ENCODE measurements at regions not wholly inside any gene's neighbourhood (a gene's known extent, or its start where the extent isn't known, plus 50 kb on each side); places are given as distances from the start of the nearest gene placed in this dataset.

GRCh38 chr11:130999992-131000770 is 83.9 kb upstream of the SNX19 start:
- Histone ChIP-seq H3K4me3 (no peak overlapping the region), H3K36me3 (ENCODE audit: control insufficient read depth in 4 of 4, insufficient read depth in 4 of 4, low read length in 4 of 4) (no peaks in the 10 kb centered on the region), H3K4me1 (ENCODE audit: control insufficient read depth in 5 of 5, insufficient read depth in 5 of 5, low read length in 5 of 5) (peaks cover 0 to 6% (median 0%) of the 10 kb centered on the region in 5 donors), H3K9me3 (ENCODE audit: control insufficient read depth in 4 of 4, insufficient read depth in 3 of 4, low read length in 3 of 4) (no peaks in the 10 kb centered on the region), H3K27ac (ENCODE audit: low read depth in 1 of 2, low read length in 1 of 2) (no peak overlapping the region), H3K27me3 (ENCODE audit: control insufficient read depth in 3 of 3, insufficient read depth in 3 of 3, low read length in 2 of 3) (no peaks in the 10 kb centered on the region), H3K9ac (ENCODE audit: insufficient read depth in 1 of 2, low read length in 2 of 2) (no peak overlapping the region)
- ATAC-seq (ENCODE audit: insufficient read depth, low FRiP score) (peak; percentile 62), DNase-seq (peak in 2 of 3 donors; percentile 22 to 37)
- TF ChIP-seq CTCF (IDR thresholded peaks at IDR 0.05; ENCODE audit: control extremely low read depth, extremely low read depth), result no peak
- WGBS, 2 donors, result 33 to 55% methylated on average over 3 of the region's 3 CpGs

- Histone ChIP-seq H3K36me3 (ENCODE audit: control insufficient read depth in 4 of 4, insufficient read depth in 4 of 4, low read length in 4 of 4) (no peaks in the 10 kb centered on the region), H3K27me3 (ENCODE audit: control insufficient read depth in 3 of 3, insufficient read depth in 3 of 3, low read length in 2 of 3) (no peaks in the 10 kb centered on the region), H3K9me3 (ENCODE audit: control insufficient read depth in 4 of 4, insufficient read depth in 3 of 4, low read length in 3 of 4) (no peaks in the 10 kb centered on the region), H3K9ac (ENCODE audit: insufficient read depth in 1 of 2, low read length in 2 of 2) (no peak overlapping the region), H3K4me1 (ENCODE audit: control insufficient read depth in 5 of 5, insufficient read depth in 5 of 5, low read length in 5 of 5) (peaks cover 0 to 6% (median 0%) of the 10 kb centered on the region in 5 donors), H3K27ac (ENCODE audit: low read depth in 1 of 2, low read length in 1 of 2) (no peak overlapping the region), H3K4me3 (no peak overlapping the region)
- ATAC-seq (ENCODE audit: insufficient read depth, low FRiP score) (no peak), DNase-seq (no peak)
- no peak for TF ChIP-seq CTCF (IDR thresholded peaks at IDR 0.05; ENCODE audit: control extremely low read depth, extremely low read depth)
- WGBS, 2 donors, result 76 to 80% methylated on average over 6 of the region's 6 CpGs
Observed at GRCh38 chr11:131002145-131002544, 85.9 kb upstream of the SNX19 start.

- Histone ChIP-seq H3K9me3 (ENCODE audit: control insufficient read depth in 4 of 4, insufficient read depth in 3 of 4, low read length in 3 of 4) (no peaks in the 10 kb centered on the region), H3K4me1 (ENCODE audit: control insufficient read depth in 5 of 5, insufficient read depth in 5 of 5, low read length in 5 of 5) (no peaks in the 10 kb centered on the region), H3K9ac (ENCODE audit: insufficient read depth in 1 of 2, low read length in 2 of 2) (no peak overlapping the region), H3K27ac (ENCODE audit: low read depth in 1 of 2, low read length in 1 of 2) (no peak overlapping the region), H3K4me3 (no peak overlapping the region), H3K27me3 (ENCODE audit: control insufficient read depth in 3 of 3, insufficient read depth in 3 of 3, low read length in 2 of 3) (peaks cover 0 to 2% (median 0%) of the 10 kb centered on the region in 3 donors), H3K36me3 (ENCODE audit: control insufficient read depth in 4 of 4, insufficient read depth in 4 of 4, low read length in 4 of 4) (no peaks in the 10 kb centered on the region)
- no peak for DNase-seq
- 95 to 96% methylated on average over 3 of the region's 3 CpGs for WGBS, 2 donors
- no peak for TF ChIP-seq CTCF (IDR thresholded peaks at IDR 0.05; ENCODE audit: control extremely low read depth, extremely low read depth)
- no peak for ATAC-seq (ENCODE audit: insufficient read depth, low FRiP score)
Observed at GRCh38 chr11:131005829-131006228, 89.5 kb upstream of the SNX19 start.
